Panc1 (cell line): ENCODE measurements at regions not wholly inside any gene's neighbourhood (a gene's known extent, or its start where the extent isn't known, plus 50 kb on each side); places are given as distances from the start of the nearest gene placed in this dataset.

Experiments used
- ATAC-seq: fragments of 200-7000 bp; cut with Tn5 transposase; 2 replicates; pipeline ENCODE4 v1.9.1; 2020; ENCODE audit warnings: mild to moderate bottlenecking, moderate library complexity
- BruUV-seq: library from RNA; stranded (reverse); fragments of 400-500 nt; replicated peaks from 2 replicates; lab custom pipeline; 2021; lab: Mats Ljungman, UMichigan
- CTCF ChIA-PET: fragments of 300-600 bp; sonication (Branson Sonifier 250); formaldehyde crosslinking; loops from one replicate; lab custom pipeline; 2022; ENCODE audit warnings: antibody characterized with exemption; lab: Charles Lee
- POLR2A ChIA-PET: fragments of 300-600 bp; sonication (Branson Sonifier 250); formaldehyde crosslinking; loops from one replicate; lab custom pipeline; 2022; ENCODE audit warnings: antibody characterized with exemption; lab: Charles Lee
- DNase-seq: peaks from one replicate; pipeline ENCODE4 v3.0.0-alpha.2; 2010; ENCODE audit warnings: low read depth, low spot score
- H3K27ac ChIP-seq: 2 replicates; pipeline ENCODE4 v1.5.1; 2011; ENCODE audit warnings: mild to moderate bottlenecking, low read length, inconsistent platforms
- H3K27me3 ChIP-seq: fragments of 200-500 bp; sonication (Bioruptor generic); 2 replicates; pipeline ENCODE4 v1.6.0; 2014; ENCODE audit warnings: low read length, inconsistent platforms; ENCODE audit not compliant: control insufficient read depth, insufficient read depth
- H3K36me3 ChIP-seq: fragments of 200-500 bp; sonication (Bioruptor generic); 2 replicates; pipeline ENCODE4 v1.5.1; 2014; ENCODE audit warnings: inconsistent platforms, mild to moderate bottlenecking, low read length, moderate library complexity; ENCODE audit not compliant: control insufficient read depth, insufficient read depth
- H3K4me1 ChIP-seq: 2 replicates; pipeline ENCODE4 v1.5.1; 2011; ENCODE audit warnings: inconsistent platforms, mild to moderate bottlenecking, low read length, moderate library complexity; ENCODE audit not compliant: control insufficient read depth, insufficient read depth
- H3K4me3 ChIP-seq, 2 experiments: 2 replicates each; pipeline ENCODE4 v1.5.1; 2011 to 2012; ENCODE audit warnings: low read depth in 2 of 2, low read length in 2 of 2, mild to moderate bottlenecking in 2 of 2, inconsistent platforms in 1 of 2, moderate library complexity in 1 of 2
- H3K9me3 ChIP-seq: fragments of 200-500 bp; sonication (Bioruptor generic); 2 replicates; pipeline ENCODE4 v1.5.1; 2014; ENCODE audit warnings: low read depth, mild to moderate bottlenecking, inconsistent platforms, low read length, moderate library complexity; ENCODE audit not compliant: control insufficient read depth, insufficient read depth
- CTCF ChIP-seq: fragments of 450-650 bp; IDR thresholded peaks from 2 replicates; pipeline ENCODE4 v1.5.1; 2017; ENCODE audit warnings: mild to moderate bottlenecking
- POLR2AphosphoS5 ChIP-seq: IDR thresholded peaks from 2 replicates; pipeline ENCODE4 v1.6.1; 2012; ENCODE audit warnings: mild to moderate bottlenecking, low read depth, low read length, moderate library complexity
- REST ChIP-seq, 2 experiments: IDR thresholded peaks; 2 replicates each; pipeline ENCODE4 v1.6.1; 2011 to 2012; ENCODE audit warnings: low read depth in 2 of 2, control low read depth in 1 of 2, low read length in 1 of 2, mild to moderate bottlenecking in 1 of 2, moderate library complexity in 1 of 2; ENCODE audit not compliant: insufficient read depth in 1 of 2
- SIN3A ChIP-seq: IDR thresholded peaks from 2 replicates; pipeline ENCODE4 v1.6.1; 2012; ENCODE audit warnings: low read depth, mild to moderate bottlenecking, low read length, moderate library complexity, borderline replicate concordance; ENCODE audit not compliant: insufficient read depth
- TCF7L2 ChIP-seq: IDR thresholded peaks from 2 replicates; pipeline ENCODE4 v1.6.1; 2011; ENCODE audit warnings: mild to moderate bottlenecking, low read depth, low read length, inconsistent platforms
- in situ Hi-C: cut with HindIII; loops from 2 replicates; pipeline ENCODE4 v1.10.0; 2016; ENCODE audit warnings: low sequenced_read_pairs, low pct_unique_long_range_greater_than_20kb
- intact Hi-C: fragments of 100-400 bp; cut with micrococcal nuclease; formaldehyde crosslinking; loops from one replicate; pipeline ENCODE4 v1.10.0; 2022; ENCODE audit not compliant: unreplicated experiment

GRCh38 chr10:60703266-60704041 is 74.8 kb upstream of the CDK1 start:
- intact Hi-C loops (no loop called here), in situ Hi-C loops (no loop called here)
- no peaks in the 10 kb centered on the region for H3K36me3 ChIP-seq
- CTCF ChIA-PET: interaction anchor here (0.7 kb wide), 1 partner anchor 15 kb away, joined by 4 read pairs; no protein-coding TSS in a partner anchor
- no peak overlapping the region for H3K27ac ChIP-seq
- H3K4me3 ChIP-seq: no peak overlapping the region
- DNase-seq: no peak
- no peaks in the 10 kb centered on the region for H3K9me3 ChIP-seq
- no peak for ATAC-seq
- no peaks in the 10 kb centered on the region for H3K27me3 ChIP-seq
- no peak for TF ChIP-seq CTCF
- TF ChIP-seq REST (IDR thresholded peaks at IDR 0.05; ENCODE audit: insufficient read depth in 1 of 2, low read depth in 2 of 2, low read length in 1 of 2): no peak
- no peak for TF ChIP-seq SIN3A
- no peak for TF ChIP-seq POLR2AphosphoS5
- no peak for TF ChIP-seq TCF7L2
- no peaks in the 10 kb centered on the region for H3K4me1 ChIP-seq
- POLR2A ChIA-PET: no interaction called here
- BruUV-seq: no TSS peak

- intact Hi-C loops (no loop called here), in situ Hi-C loops (no loop called here)
- no peaks in the 10 kb centered on the region for H3K4me1 ChIP-seq
- no peak for DNase-seq
- BruUV-seq: no TSS peak
- no peak for ATAC-seq
- ChIA-PET POLR2A (no interaction called here), CTCF (no interaction called here)
- H3K9me3 ChIP-seq: no peaks in the 10 kb centered on the region
- no peak for TF ChIP-seq REST (IDR thresholded peaks at IDR 0.05; ENCODE audit: insufficient read depth in 1 of 2, low read depth in 2 of 2, low read length in 1 of 2)
- TF ChIP-seq TCF7L2: no peak
- no peak for TF ChIP-seq POLR2AphosphoS5
- H3K4me3 ChIP-seq: no peak overlapping the region
- no peaks in the 10 kb centered on the region for H3K36me3 ChIP-seq
- H3K27me3 ChIP-seq: no peaks in the 10 kb centered on the region
- H3K27ac ChIP-seq: no peak overlapping the region
Observed at GRCh38 chr10:60687679-60688078, 90.6 kb upstream of the CDK1 start.
